ENCODE measurements at regions not wholly inside any gene's neighbourhood (a gene's known extent, or its start where the extent isn't known, plus 50 kb on each side); places are given as distances from the start of the nearest gene placed in this dataset.

DNA sequence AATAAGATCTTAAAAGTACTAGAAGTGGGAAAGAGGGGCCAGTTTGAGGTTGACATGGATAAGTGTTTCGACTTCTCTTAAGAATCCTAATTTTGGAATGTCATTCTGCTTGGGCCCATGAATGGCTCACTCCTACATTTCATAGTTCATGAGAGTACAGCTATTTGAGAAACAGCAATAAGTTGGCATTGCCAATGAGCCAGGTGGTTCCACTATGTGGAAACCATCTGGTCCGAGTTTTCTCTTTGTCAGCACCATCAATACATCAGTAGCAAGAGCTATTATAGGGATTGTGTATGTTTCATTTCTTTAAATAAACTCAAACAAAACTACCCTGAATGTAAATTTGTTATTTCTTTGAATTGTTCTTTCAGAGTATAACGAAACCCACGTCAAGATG, 78.1 kb upstream of the NEBL start:
- Histone ChIP-seq H3K27me3 (no peaks in the 10 kb centered on the region), H3K27ac (no peak overlapping the region), H3K9me3 (no peaks in the 10 kb centered on the region), H3K36me3 (no peaks in the 10 kb centered on the region), H3K4me1 (peaks cover 0 to 8% (median 5%) of the 10 kb centered on the region in 4 donors), H3K4me3 (no peak overlapping the region)
- intact Hi-C loops (cut with DNase I; ENCODE audit: low total_unique reads), result no loop called here
- DNase-seq, result no peak
- TF ChIP-seq EP300 (IDR thresholded peaks at IDR 0.05), result no peak
- no peak for TF ChIP-seq POLR2A (IDR thresholded peaks at IDR 0.05)
- TF ChIP-seq, protein P1, sequence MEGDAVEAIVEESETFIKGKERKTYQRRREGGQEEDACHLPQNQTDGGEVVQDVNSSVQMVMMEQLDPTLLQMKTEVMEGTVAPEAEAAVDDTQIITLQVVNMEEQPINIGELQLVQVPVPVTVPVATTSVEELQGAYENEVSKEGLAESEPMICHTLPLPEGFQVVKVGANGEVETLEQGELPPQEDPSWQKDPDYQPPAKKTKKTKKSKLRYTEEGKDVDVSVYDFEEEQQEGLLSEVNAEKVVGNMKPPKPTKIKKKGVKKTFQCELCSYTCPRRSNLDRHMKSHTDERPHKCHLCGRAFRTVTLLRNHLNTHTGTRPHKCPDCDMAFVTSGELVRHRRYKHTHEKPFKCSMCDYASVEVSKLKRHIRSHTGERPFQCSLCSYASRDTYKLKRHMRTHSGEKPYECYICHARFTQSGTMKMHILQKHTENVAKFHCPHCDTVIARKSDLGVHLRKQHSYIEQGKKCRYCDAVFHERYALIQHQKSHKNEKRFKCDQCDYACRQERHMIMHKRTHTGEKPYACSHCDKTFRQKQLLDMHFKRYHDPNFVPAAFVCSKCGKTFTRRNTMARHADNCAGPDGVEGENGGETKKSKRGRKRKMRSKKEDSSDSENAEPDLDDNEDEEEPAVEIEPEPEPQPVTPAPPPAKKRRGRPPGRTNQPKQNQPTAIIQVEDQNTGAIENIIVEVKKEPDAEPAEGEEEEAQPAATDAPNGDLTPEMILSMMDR (IDR thresholded peaks at IDR 0.05), result no peak
- no peak for TF ChIP-seq POLR2AphosphoS5 (IDR thresholded peaks at IDR 0.05)
- 81 to 93% (median 89%) methylated on average over 4 of the region's 4 CpGs for WGBS, 5 donors

DNA sequence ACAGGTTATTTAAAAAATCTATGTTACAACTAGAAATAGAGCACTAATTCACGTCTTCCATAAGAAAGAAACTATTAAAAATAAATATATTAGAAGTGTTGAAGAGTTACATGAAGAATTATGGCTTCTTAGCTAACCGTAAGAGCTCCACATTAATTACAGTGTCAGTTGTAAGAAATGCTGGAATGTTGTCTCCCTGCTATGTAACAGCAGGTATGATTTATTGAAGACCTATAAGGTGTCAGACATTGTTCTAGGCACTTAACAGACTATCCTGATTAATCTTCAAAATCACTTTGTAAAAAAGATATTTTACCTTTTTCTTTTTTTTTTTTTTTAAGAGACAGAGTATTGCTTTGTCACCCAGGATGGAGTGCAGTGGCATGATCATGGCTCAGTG, 75.8 kb upstream of the NEBL start:
- Histone ChIP-seq H3K9me3 (no peaks in the 10 kb centered on the region), H3K27ac (no peak overlapping the region), H3K27me3 (no peaks in the 10 kb centered on the region), H3K36me3 (no peaks in the 10 kb centered on the region), H3K4me3 (no peak overlapping the region), H3K4me1 (peaks cover 0 to 8% (median 5%) of the 10 kb centered on the region in 4 donors)
- 70 to 83% (median 78%) methylated on average over 2 of the region's 2 CpGs for WGBS, 5 donors
- DNase-seq, result no peak
- TF ChIP-seq, protein P1 (IDR thresholded peaks at IDR 0.05), result no peak
- no peak for TF ChIP-seq POLR2A (IDR thresholded peaks at IDR 0.05)
- no peak for TF ChIP-seq POLR2AphosphoS5 (IDR thresholded peaks at IDR 0.05)
- TF ChIP-seq EP300 (IDR thresholded peaks at IDR 0.05), result no peak
- intact Hi-C loops (cut with DNase I; ENCODE audit: low total_unique reads), result no loop called here

DNA sequence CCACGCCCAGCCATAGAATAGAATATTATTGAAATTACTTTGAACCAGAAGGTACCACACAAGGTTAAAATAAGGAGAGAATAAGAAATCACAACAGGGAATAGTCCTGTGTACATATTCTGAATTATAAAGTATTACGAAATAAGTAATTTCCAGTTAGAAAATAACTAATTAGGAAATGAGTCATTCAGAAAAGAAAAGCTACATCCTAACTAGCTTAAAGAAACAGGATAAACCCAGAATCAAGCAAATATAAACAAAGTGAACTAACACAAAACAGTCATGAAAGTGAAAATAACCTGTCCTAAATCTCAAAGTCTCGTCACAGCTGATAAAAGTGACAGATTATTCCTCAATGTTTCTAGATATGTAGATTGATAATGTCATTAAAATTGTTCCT, 74.8 kb upstream of the NEBL start:
- DNase-seq, result no peak
- intact Hi-C loops (cut with DNase I; ENCODE audit: low total_unique reads), result no loop called here
- no peaks in the 10 kb centered on the region for H3K9me3 ChIP-seq
- H3K4me3 ChIP-seq, result no peak overlapping the region
- no peaks in the 10 kb centered on the region for H3K36me3 ChIP-seq
- H3K27me3 ChIP-seq, result no peaks in the 10 kb centered on the region
- TF ChIP-seq, protein P1 (IDR thresholded peaks at IDR 0.05), result no peak
- TF ChIP-seq POLR2AphosphoS5 (IDR thresholded peaks at IDR 0.05), result no peak
- no peak for TF ChIP-seq POLR2A (IDR thresholded peaks at IDR 0.05)
- TF ChIP-seq EP300 (IDR thresholded peaks at IDR 0.05), result no peak
- peaks cover 0 to under 1% (median 0%) of the 10 kb centered on the region in 4 donors for H3K4me1 ChIP-seq
- no peak overlapping the region for H3K27ac ChIP-seq
- 66 to 77% (median 73%) methylated on average over 3 of the region's 3 CpGs for WGBS, 5 donors

DNA sequence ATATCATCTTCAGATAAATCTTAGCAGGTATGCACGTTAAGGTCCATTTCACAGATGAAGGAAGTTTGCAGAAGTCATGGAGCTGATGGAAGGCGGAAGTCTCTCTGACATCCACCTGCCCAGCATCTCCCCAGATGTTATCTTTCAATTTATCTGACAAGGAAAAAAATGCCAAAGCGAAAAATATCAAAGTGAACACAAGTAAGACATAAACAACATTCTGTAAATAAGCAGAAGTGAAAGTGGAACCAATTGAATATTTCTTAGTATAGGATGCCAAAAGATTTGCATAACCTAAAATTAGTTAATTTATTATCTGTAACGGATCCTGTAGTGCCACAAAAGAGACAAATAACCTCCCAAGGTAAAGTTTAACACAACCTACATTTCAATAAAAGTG, 73.6 kb upstream of the NEBL start:
- H3K4me3 ChIP-seq, result no peak overlapping the region
- TF ChIP-seq EP300 (IDR thresholded peaks at IDR 0.05) (no peak), POLR2AphosphoS5 (IDR thresholded peaks at IDR 0.05) (no peak), POLR2A (IDR thresholded peaks at IDR 0.05) (no peak)
- TF ChIP-seq, protein P1 (IDR thresholded peaks at IDR 0.05), result no peak
- intact Hi-C loops (cut with DNase I; ENCODE audit: low total_unique reads), result no loop called here
- no peaks in the 10 kb centered on the region for H3K27me3 ChIP-seq
- DNase-seq, result no peak
- no peaks in the 10 kb centered on the region for H3K4me1 ChIP-seq
- no peaks in the 10 kb centered on the region for H3K9me3 ChIP-seq
- 58 to 70% (median 67%) methylated on average over 4 of the region's 4 CpGs for WGBS, 5 donors
- no peaks in the 10 kb centered on the region for H3K36me3 ChIP-seq
- no peak overlapping the region for H3K27ac ChIP-seq

All from stomach (tissue), 8 donors.